HL-60 (cell line): ENCODE measurements at regions not wholly inside any gene's neighbourhood (a gene's known extent, or its start where the extent isn't known, plus 50 kb on each side); places are given as distances from the start of the nearest gene placed in this dataset.

Experiments
- POLR2AphosphoS5 ChIP-seq: IDR thresholded peaks from 2 replicates; pipeline ENCODE4 v1.6.1; 2012; ENCODE audit warnings: low read depth
- TF ChIP-seq, protein P1 (sequence below): IDR thresholded peaks from one replicate; pipeline ENCODE4 v1.5.1; 2011; ENCODE audit warnings: low read length, control low read depth, inconsistent platforms; ENCODE audit not compliant: insufficient read depth
- TF ChIP-seq, protein P2 (sequence below): IDR thresholded peaks from 2 replicates; pipeline ENCODE4 v1.6.1; 2012; ENCODE audit warnings: low read depth; ENCODE audit not compliant: insufficient replicate concordance

DNA sequence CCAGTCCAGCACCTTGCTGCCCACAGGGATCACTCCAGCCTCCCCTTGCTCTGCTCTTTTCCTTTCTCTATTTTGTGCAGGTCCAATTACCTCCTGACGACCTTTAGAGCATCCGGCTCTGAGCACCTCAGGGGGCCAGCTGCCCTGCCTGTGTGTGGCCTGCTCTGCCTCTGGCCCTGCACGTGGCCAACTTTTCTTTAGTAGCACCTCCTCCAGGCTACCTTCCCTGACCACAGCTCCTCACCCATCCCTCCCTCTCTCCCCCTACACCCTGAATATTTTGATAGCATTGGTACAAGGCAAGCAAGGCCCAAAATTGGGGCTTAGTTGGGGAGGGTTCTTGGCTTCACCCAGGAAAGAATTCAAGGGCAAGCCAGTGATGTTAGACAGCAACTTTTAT is 66.9 kb upstream of the PRR20G start:
- TF ChIP-seq, protein P1, sequence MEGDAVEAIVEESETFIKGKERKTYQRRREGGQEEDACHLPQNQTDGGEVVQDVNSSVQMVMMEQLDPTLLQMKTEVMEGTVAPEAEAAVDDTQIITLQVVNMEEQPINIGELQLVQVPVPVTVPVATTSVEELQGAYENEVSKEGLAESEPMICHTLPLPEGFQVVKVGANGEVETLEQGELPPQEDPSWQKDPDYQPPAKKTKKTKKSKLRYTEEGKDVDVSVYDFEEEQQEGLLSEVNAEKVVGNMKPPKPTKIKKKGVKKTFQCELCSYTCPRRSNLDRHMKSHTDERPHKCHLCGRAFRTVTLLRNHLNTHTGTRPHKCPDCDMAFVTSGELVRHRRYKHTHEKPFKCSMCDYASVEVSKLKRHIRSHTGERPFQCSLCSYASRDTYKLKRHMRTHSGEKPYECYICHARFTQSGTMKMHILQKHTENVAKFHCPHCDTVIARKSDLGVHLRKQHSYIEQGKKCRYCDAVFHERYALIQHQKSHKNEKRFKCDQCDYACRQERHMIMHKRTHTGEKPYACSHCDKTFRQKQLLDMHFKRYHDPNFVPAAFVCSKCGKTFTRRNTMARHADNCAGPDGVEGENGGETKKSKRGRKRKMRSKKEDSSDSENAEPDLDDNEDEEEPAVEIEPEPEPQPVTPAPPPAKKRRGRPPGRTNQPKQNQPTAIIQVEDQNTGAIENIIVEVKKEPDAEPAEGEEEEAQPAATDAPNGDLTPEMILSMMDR = no peak
- no peak for TF ChIP-seq POLR2AphosphoS5
- TF ChIP-seq, protein P2, sequence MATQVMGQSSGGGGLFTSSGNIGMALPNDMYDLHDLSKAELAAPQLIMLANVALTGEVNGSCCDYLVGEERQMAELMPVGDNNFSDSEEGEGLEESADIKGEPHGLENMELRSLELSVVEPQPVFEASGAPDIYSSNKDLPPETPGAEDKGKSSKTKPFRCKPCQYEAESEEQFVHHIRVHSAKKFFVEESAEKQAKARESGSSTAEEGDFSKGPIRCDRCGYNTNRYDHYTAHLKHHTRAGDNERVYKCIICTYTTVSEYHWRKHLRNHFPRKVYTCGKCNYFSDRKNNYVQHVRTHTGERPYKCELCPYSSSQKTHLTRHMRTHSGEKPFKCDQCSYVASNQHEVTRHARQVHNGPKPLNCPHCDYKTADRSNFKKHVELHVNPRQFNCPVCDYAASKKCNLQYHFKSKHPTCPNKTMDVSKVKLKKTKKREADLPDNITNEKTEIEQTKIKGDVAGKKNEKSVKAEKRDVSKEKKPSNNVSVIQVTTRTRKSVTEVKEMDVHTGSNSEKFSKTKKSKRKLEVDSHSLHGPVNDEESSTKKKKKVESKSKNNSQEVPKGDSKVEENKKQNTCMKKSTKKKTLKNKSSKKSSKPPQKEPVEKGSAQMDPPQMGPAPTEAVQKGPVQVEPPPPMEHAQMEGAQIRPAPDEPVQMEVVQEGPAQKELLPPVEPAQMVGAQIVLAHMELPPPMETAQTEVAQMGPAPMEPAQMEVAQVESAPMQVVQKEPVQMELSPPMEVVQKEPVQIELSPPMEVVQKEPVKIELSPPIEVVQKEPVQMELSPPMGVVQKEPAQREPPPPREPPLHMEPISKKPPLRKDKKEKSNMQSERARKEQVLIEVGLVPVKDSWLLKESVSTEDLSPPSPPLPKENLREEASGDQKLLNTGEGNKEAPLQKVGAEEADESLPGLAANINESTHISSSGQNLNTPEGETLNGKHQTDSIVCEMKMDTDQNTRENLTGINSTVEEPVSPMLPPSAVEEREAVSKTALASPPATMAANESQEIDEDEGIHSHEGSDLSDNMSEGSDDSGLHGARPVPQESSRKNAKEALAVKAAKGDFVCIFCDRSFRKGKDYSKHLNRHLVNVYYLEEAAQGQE = no peak
